T-helper 1 cell treated with Interleukin-12 subunit alpha and Interleukin-12 subunit beta and Interleukin-4 antibody, amounts not matched to agents 30 μg/mL and 1 μg/mL, for 36 hours (primary cell): ENCODE measurements at regions not wholly inside any gene's neighbourhood (a gene's known extent, or its start where the extent isn't known, plus 50 kb on each side); places are given as distances from the start of the nearest gene placed in this dataset.
A peak's percentile ranks its signal among the peaks of the same experiment; 100 is the strongest.

Source experiments
- H3K27ac Mint-ChIP-seq: one replicate; pipeline ENCODE4 v1.8.0; 2021; ENCODE audit warnings: mild to moderate bottlenecking, mixed read lengths
- H3K27me3 Mint-ChIP-seq: one replicate; pipeline ENCODE4 v1.8.0; 2021; ENCODE audit warnings: low read depth, mixed read lengths
- H3K36me3 Mint-ChIP-seq: one replicate; pipeline ENCODE4 v1.8.0; 2021; ENCODE audit warnings: low read depth, mixed read lengths
- H3K4me1 Mint-ChIP-seq: one replicate; pipeline ENCODE4 v1.8.0; 2021; ENCODE audit warnings: low read depth, mixed read lengths
- H3K4me3 Mint-ChIP-seq: one replicate; pipeline ENCODE4 v1.8.0; 2021; ENCODE audit warnings: mild to moderate bottlenecking, moderate library complexity, mixed read lengths
- H3K9me3 Mint-ChIP-seq: one replicate; pipeline ENCODE4 v1.8.0; 2021; ENCODE audit warnings: mixed read lengths

DNA sequence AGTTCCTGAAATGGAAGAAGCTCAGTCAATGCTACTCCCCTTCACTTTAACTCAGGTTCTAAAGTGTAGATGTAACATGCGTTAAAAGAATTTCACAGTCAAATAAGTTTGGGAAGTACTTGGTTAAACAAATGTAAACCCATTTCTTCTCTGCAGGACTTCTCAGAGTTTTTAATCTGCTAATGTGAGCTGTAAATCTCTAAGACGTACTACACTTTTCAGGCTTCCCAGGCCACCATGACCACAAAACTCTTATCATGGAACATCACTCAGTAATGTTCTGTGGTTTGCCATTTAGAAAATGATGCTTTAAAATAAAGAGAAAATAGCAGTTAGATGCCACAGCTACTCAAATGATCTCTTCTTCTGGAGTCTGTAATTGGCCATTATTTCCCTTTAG, 104.3 kb downstream of the HHIPL2 start:
- Mint-ChIP-seq H3K27me3 (no peaks in the 10 kb centered on the region), H3K36me3 (no peaks in the 10 kb centered on the region), H3K4me1 (no peaks in the 10 kb centered on the region), H3K9me3 (no peaks in the 10 kb centered on the region), H3K27ac (no peak overlapping the region), H3K4me3 (no peak overlapping the region)

DNA sequence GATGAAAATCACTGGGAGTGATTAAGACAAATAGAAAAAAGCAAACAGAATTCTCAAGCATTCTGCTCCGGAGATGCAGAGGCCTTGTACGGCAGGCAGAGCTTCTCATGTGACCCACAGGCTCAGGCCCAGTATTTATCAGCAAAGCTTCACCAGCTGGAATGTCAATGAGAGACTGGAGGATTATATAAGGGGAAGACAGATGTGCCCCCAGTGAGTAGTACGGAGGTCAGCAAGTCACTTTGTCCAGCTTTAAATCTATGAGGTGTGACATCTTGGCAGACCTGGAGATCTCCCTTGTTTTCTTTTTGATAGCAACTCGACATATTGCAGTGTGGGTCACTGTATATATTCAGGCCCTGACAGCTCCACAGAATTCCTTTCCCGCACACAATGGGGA, 106.8 kb downstream of the HHIPL2 start:
- Mint-ChIP-seq H3K4me3 (no peak overlapping the region), H3K36me3 (no peaks in the 10 kb centered on the region), H3K4me1 (no peaks in the 10 kb centered on the region), H3K27ac (no peak overlapping the region), H3K9me3 (no peaks in the 10 kb centered on the region), H3K27me3 (no peaks in the 10 kb centered on the region)

DNA sequence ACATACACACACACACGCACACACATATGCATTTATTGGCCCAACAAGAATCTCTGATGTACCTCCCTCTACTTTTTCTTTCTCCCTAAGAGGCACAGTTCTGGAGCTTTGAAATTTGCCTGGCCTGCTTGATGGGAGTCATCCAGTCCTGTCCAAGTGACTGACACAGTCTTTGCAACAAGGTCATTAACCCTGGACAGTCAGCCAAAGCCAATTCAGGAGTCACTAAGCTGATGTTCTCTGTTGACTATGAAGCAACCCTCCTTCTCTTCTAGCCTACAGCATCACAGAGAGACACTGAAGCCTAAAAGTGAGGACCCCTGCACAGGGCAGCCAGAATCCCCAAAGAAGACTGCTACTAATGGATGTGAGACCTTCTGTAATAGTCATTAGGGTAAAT, 123.1 kb downstream of the HHIPL2 start:
- H3K4me3 Mint-ChIP-seq, result no peak overlapping the region
- H3K36me3 Mint-ChIP-seq, result peaks cover 25% of the 10 kb centered on the region
- no peaks in the 10 kb centered on the region for H3K27me3 Mint-ChIP-seq
- peaks cover 24% of the 10 kb centered on the region for H3K4me1 Mint-ChIP-seq
- H3K27ac Mint-ChIP-seq, result no peak overlapping the region
- H3K9me3 Mint-ChIP-seq, result peaks cover 38% of the 10 kb centered on the region

DNA sequence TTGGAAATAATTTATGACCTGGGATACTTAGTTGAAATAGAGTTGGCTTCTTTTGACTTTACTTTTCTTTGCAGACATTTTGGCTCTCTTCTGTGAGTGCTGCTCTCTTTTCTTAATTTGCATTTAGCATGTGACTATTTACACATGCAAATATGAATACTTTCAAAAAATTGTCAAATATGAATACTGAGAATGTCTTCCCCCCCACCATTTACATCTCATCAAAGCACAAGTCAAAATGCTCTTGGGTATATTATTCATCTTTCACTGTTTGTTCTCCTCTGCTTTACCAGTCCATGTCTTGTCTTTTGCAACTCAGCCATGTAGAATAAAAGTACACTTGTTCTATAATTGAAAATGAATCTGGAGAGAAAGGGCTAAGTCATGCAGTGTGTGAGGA, 126.5 kb downstream of the HHIPL2 start:
- H3K27ac Mint-ChIP-seq, result no peak overlapping the region
- peaks cover 33% of the 10 kb centered on the region for H3K9me3 Mint-ChIP-seq
- peaks cover 30% of the 10 kb centered on the region for H3K4me1 Mint-ChIP-seq
- no peak overlapping the region for H3K4me3 Mint-ChIP-seq
- H3K36me3 Mint-ChIP-seq, result peaks cover 23% of the 10 kb centered on the region
- H3K27me3 Mint-ChIP-seq, result no peaks in the 10 kb centered on the region

DNA sequence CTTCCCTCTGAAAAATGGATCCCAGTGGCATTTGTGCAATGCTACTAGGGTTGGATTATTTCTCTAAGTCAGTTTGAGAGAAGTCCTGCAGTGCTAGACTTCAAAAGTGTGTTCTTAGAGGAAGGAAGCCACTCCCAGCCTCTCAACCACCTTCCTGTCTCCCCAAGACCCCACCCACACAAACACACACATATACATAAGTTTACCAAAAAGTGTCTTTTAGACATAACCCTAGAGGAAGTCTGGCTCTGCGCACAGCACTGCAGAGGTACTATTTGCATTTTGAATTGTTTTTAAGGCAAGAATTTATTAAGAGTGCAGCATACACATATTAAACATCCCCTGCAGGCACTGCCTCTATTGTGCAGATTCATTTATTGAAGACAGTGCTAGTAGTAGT, 127.3 kb downstream of the HHIPL2 start:
- H3K27ac Mint-ChIP-seq, result peak overlapping the region; percentile 63
- H3K9me3 Mint-ChIP-seq, result peaks cover 30% of the 10 kb centered on the region
- H3K36me3 Mint-ChIP-seq, result peaks cover 23% of the 10 kb centered on the region
- H3K4me3 Mint-ChIP-seq, result peak overlapping the region; percentile 40
- no peaks in the 10 kb centered on the region for H3K27me3 Mint-ChIP-seq
- peaks cover 33% of the 10 kb centered on the region for H3K4me1 Mint-ChIP-seq

DNA sequence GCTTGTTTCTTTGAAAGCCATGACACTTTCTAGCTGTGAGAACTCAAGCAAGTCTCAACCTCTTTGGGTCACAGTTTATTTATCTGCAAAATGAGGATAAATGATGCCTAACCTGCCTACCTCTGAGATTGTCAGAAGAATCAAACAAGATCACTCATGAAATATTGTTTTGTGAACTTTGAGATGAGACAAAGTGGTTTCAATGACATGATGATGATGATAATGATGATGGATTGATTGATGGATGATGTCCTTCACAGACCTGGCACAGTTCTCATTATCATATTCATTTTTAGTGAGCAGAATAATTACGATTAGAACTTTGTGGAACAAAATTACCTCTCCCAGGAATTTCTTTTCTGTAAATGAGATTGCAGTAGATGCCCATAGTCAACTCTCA, 129.2 kb downstream of the HHIPL2 start:
- no peaks in the 10 kb centered on the region for H3K27me3 Mint-ChIP-seq
- peaks cover 20% of the 10 kb centered on the region for H3K36me3 Mint-ChIP-seq
- no peak overlapping the region for H3K4me3 Mint-ChIP-seq
- H3K4me1 Mint-ChIP-seq, result peaks cover 33% of the 10 kb centered on the region
- no peak overlapping the region for H3K27ac Mint-ChIP-seq
- H3K9me3 Mint-ChIP-seq, result peaks cover 33% of the 10 kb centered on the region

DNA sequence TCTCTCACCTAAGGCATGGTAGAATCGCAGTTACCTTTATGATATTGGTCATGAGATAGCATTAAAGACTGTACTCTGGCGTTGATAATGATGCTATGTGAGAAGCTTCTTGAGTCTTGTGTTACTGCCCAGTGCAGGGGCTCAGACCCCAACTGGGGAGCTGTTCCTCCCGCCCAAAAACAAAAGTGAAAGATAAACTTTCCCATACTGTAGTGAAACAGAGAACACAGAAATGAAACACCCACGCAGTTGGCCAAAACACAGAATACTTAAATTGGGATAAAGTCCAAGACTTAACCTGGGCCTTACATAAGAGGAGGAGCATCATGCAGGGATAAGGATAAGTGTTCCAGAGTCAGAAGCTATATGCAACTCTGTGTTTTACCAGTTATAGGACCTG, 130.6 kb downstream of the HHIPL2 start:
- H3K27ac Mint-ChIP-seq, result peak overlapping the region; percentile 62
- peaks cover 32% of the 10 kb centered on the region for H3K4me1 Mint-ChIP-seq
- H3K9me3 Mint-ChIP-seq, result peaks cover 24% of the 10 kb centered on the region
- H3K4me3 Mint-ChIP-seq, result peak overlapping the region; percentile 26
- peaks cover 14% of the 10 kb centered on the region for H3K36me3 Mint-ChIP-seq
- no peaks in the 10 kb centered on the region for H3K27me3 Mint-ChIP-seq

DNA sequence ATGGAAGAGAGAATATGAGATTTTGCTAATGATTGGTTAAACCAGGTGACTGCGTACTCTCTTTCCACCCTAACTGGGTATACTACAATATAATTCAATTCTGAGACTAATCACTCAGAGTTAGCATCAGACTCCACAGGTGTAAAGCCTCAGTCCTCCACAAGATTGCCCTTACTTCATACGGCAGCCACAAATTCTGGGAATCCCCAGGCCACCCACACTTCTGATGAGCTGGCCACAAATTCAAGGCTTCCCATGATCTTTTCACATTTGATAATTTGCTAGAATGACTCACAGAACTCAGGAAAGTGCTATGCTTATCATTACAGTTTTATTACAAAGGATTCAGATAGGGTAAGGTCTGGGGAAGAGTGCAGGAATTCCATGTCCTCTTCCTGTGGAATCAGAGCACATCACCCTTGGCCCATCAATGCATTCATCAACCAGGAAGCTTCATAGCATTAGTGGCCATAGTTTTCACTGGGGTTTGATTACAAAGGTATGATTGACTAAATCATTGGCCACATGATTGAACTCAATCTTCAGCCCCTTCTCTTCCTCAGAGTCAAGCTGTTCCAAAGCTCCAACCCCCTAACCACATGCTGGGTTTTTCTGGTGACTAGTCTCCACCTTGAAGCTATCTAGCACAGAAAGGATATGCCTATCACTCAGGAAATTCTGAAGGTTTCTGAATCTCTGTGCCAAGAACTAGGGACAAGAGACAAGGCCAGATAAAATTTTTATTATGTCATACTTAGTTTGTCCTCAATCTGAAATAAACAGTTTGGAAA, 131.7 kb downstream of the HHIPL2 start:
- H3K27ac Mint-ChIP-seq, result no peak overlapping the region
- H3K27me3 Mint-ChIP-seq, result no peaks in the 10 kb centered on the region
- H3K9me3 Mint-ChIP-seq, result peaks cover 17% of the 10 kb centered on the region
- no peak overlapping the region for H3K4me3 Mint-ChIP-seq
- H3K4me1 Mint-ChIP-seq, result peaks cover 24% of the 10 kb centered on the region
- H3K36me3 Mint-ChIP-seq, result peaks cover 7% of the 10 kb centered on the region

DNA sequence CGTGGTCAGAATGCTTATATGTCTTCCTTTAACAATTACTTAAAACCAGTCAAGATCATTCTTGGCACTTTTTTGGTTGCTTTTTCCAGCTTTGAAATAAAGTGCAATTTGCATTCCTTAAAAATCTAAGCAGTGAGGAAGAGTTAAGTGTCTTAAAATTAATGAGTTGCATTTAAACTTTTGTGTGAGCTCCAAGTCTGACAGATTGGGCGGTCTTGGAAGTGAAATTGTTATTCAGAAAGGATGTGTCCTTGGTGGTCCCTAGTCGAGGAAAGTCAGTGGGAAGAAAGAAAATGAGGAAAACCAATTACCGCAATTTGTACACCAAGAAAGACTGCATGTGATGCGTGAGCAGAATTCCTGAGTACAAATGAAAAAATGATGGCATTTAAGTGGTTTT, 132.5 kb downstream of the HHIPL2 start:
- no peak overlapping the region for H3K4me3 Mint-ChIP-seq
- peaks cover 16% of the 10 kb centered on the region for H3K4me1 Mint-ChIP-seq
- peaks cover 17% of the 10 kb centered on the region for H3K9me3 Mint-ChIP-seq
- no peak overlapping the region for H3K27ac Mint-ChIP-seq
- no peaks in the 10 kb centered on the region for H3K27me3 Mint-ChIP-seq
- H3K36me3 Mint-ChIP-seq, result peaks cover 4% of the 10 kb centered on the region

DNA sequence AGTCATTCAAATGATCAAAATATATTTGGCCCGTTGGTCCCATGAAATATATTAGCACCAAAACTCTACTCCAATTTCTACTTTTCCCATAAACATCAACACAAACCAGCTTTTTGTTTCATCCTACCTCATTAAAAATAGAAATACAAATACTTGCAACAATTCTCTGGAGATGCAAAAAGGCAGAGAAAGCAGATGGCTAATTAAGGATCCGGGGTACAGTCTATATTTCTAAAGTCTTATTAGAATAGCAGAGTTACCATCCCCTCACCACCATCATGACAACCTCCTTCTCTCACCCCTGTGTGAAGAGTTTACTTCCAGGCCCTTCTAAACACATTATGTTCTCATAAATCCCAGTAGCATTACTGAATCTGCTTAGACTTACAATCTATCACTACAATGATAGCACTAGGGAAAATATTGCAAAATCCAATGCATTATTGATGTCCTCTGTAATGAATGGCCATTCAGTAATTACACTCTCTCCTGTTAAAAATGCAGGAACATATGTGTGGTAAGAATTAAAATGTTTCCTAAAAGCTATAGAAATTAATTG, 133.8 kb downstream of the HHIPL2 start:
- Mint-ChIP-seq H3K4me1 (peaks cover 9% of the 10 kb centered on the region), H3K36me3 (no peaks in the 10 kb centered on the region), H3K27ac (no peak overlapping the region), H3K9me3 (peaks cover 9% of the 10 kb centered on the region), H3K4me3 (no peak overlapping the region), H3K27me3 (no peaks in the 10 kb centered on the region)

DNA sequence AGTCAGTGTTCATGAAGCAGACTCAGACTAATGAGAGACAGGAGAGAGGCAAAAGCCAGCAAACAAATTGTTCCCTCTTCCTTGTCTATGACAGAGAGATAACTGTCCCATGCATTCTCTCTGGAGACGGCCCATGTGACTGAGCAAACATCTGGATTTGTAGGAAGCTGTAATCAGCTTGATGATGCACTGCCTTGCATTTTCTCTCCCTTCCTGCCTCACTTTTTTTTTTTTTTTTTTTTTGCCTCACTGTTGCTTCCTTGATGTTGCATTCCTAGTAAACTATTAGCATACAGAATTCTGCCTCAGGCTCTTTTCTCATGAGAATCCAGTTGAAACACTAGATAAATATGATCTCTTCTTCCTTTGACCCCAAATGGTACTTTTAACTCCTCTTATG, 134.5 kb downstream of the HHIPL2 start:
- Mint-ChIP-seq H3K9me3 (peaks cover 9% of the 10 kb centered on the region), H3K4me3 (no peak overlapping the region), H3K36me3 (no peaks in the 10 kb centered on the region), H3K27ac (no peak overlapping the region), H3K27me3 (peaks cover 4% of the 10 kb centered on the region), H3K4me1 (peaks cover 9% of the 10 kb centered on the region)

DNA sequence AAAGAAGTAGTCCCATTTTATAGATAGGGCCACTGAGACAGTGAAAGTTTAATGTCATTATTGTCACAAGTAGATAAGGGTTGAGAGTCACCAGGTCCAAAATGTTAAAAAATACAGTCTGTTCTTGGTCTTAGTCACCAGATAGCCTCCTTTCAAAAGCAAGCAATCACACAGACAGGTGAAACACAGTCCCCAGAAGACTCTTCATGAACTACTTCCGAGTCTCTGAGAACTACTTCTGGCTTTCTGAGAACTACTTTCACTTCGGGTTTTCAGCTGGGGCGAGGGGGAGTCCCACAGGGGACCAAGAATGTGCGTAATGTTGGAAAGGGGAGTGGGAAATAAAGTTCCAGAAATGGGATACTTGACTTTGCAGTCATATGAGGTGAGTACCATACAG, 143.2 kb downstream of the HHIPL2 start:
- H3K36me3 Mint-ChIP-seq, result no peaks in the 10 kb centered on the region
- peak overlapping the region; percentile 33 for H3K4me3 Mint-ChIP-seq
- H3K27me3 Mint-ChIP-seq, result peaks cover 37% of the 10 kb centered on the region
- peaks cover 4% of the 10 kb centered on the region for H3K4me1 Mint-ChIP-seq
- peaks cover 10% of the 10 kb centered on the region for H3K9me3 Mint-ChIP-seq
- no peak overlapping the region for H3K27ac Mint-ChIP-seq

DNA sequence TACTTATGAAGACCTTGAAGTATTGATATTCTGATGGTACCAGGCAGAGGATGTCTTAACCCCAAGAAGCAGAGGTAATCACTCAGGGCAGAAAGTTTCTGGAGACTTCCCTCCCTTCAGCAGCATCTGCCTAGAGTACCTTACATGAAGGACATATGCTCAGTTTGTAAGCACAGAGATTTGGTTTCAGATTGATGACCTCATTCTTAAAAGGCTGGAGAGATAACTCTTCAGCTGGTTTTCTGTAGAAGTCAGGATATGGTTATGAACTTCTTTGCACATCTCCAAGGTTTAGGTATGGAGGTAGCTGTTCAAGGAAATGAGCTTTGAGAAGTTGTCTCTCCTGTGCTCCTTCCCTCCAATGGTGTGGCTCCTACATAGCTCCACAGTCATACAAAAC, 148.7 kb downstream of the HHIPL2 start:
- H3K27ac Mint-ChIP-seq, result no peak overlapping the region
- no peaks in the 10 kb centered on the region for H3K36me3 Mint-ChIP-seq
- no peak overlapping the region for H3K4me3 Mint-ChIP-seq
- H3K4me1 Mint-ChIP-seq, result no peaks in the 10 kb centered on the region
- peaks cover 12% of the 10 kb centered on the region for H3K27me3 Mint-ChIP-seq
- peaks cover 10% of the 10 kb centered on the region for H3K9me3 Mint-ChIP-seq

DNA sequence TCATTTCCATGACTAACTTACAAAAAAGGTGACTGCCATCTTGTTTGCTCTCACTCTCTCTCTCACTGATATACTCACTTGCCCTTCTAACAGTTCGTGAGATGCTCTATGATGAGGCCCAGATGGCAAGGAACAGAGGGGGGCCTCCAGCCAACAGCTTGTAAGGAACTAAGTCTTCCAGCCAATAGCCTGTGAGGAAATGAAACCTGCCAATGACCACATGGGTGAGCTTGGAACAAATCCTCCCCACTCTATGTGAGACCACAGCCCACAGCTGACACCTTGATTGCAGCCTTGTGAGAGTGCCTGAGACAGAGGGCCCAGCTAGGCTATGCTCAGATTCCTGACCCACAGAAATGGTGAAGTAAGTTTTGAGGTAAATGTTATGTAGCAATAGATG, 153.7 kb downstream of the HHIPL2 start:
- Mint-ChIP-seq H3K27ac (no peak overlapping the region), H3K4me1 (no peaks in the 10 kb centered on the region), H3K4me3 (no peak overlapping the region), H3K27me3 (no peaks in the 10 kb centered on the region), H3K9me3 (peaks cover 11% of the 10 kb centered on the region), H3K36me3 (no peaks in the 10 kb centered on the region)

DNA sequence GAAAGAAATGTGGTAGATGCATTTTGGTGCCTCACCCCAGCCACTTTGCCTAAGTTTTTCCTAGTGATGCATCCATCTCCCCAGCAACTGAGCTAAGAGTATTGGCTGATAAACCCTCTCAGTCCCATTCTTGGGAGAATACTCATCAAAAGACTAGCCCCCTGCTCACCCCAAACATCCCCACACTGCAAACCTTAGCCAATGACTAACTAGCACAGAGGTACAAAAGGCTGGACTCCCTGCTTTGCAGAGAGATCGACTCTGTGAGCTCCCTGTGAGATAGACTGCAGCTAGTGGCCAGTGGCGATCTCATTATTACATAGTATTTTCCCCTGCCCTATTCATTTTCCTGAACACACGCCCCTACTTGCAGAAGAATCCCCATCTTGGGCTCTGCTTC, 155.3 kb downstream of the HHIPL2 start:
- Mint-ChIP-seq H3K4me3 (no peak overlapping the region), H3K27me3 (no peaks in the 10 kb centered on the region), H3K36me3 (no peaks in the 10 kb centered on the region), H3K4me1 (no peaks in the 10 kb centered on the region), H3K9me3 (peaks cover 14% of the 10 kb centered on the region), H3K27ac (no peak overlapping the region)
